GM12878 (cell line): ENCODE measurements at regions not wholly inside any gene's neighbourhood (a gene's known extent, or its start where the extent isn't known, plus 50 kb on each side); places are given as distances from the start of the nearest gene placed in this dataset.

ENCODE experiments used
- BCL3 ChIP-seq: IDR thresholded peaks from 2 replicates; pipeline ENCODE4 v1.6.1; 2011; ENCODE audit warnings: borderline replicate concordance, low read depth, mild to moderate bottlenecking, moderate library complexity, low read length; ENCODE audit not compliant: insufficient read depth, poor library complexity, severe bottlenecking
- BHLHE40 ChIP-seq, 2 experiments: fragments of 450-650 bp in 1 of 2; IDR thresholded peaks; 2 replicates each; pipeline ENCODE4 v1.6.1; 2011 to 2017; ENCODE audit warnings: low read depth in 2 of 2, borderline replicate concordance in 1 of 2, improper control_type of control experiment in 1 of 2, low read length in 1 of 2, mild to moderate bottlenecking in 1 of 2
- E2F8 ChIP-seq: fragments of 450-650 bp; IDR thresholded peaks from 2 replicates; pipeline ENCODE4 v1.6.1; 2018; ENCODE audit warnings: mild to moderate bottlenecking, low read depth, moderate library complexity; ENCODE audit not compliant: partially characterized antibody
- EED ChIP-seq: sonication (generic); IDR thresholded peaks from 2 replicates; pipeline ENCODE4 v1.6.1; 2016; ENCODE audit warnings: antibody characterized with exemption, low read depth
- IKZF2 ChIP-seq, 2 experiments: fragments of 450-650 bp; IDR thresholded peaks; 2 replicates each; pipeline ENCODE4 v1.6.1; 2017; ENCODE audit warnings: mild to moderate bottlenecking in 2 of 2, moderate library complexity in 2 of 2
- MEF2A ChIP-seq: IDR thresholded peaks from 2 replicates; pipeline ENCODE4 v1.6.1; 2011; ENCODE audit warnings: low read depth, mild to moderate bottlenecking, low read length, moderate library complexity; ENCODE audit not compliant: insufficient read depth
- MEF2B ChIP-seq: fragments of 450-650 bp; IDR thresholded peaks from 2 replicates; pipeline ENCODE4 v1.6.1; 2018; ENCODE audit warnings: mild to moderate bottlenecking, moderate library complexity; ENCODE audit not compliant: partially characterized antibody, poor library complexity, severe bottlenecking
- MTA2 ChIP-seq: fragments of 450-650 bp; IDR thresholded peaks from 2 replicates; pipeline ENCODE4 v1.6.1; 2016; ENCODE audit warnings: low read depth, mild to moderate bottlenecking, moderate library complexity
- POLR2A ChIP-seq: IDR thresholded peaks from 2 replicates; pipeline ENCODE4 v1.6.1; 2011; ENCODE audit warnings: low read depth, mild to moderate bottlenecking, low read length
- RAD21 ChIP-seq: IDR thresholded peaks from 2 replicates; pipeline ENCODE4 v1.6.1; 2011; ENCODE audit warnings: mild to moderate bottlenecking, low read depth, low read length, moderate library complexity; ENCODE audit not compliant: insufficient read depth
- SIN3A ChIP-seq: IDR thresholded peaks from 2 replicates; pipeline ENCODE4 v1.6.1; 2012; ENCODE audit warnings: low read depth, low read length, improper control_type of control experiment
- TCF12 ChIP-seq: IDR thresholded peaks from 2 replicates; pipeline ENCODE4 v1.6.1; 2011; ENCODE audit warnings: low read depth, mild to moderate bottlenecking, low read length
- TCF3 ChIP-seq: IDR thresholded peaks from 2 replicates; pipeline ENCODE4 v1.6.1; 2012; ENCODE audit warnings: low read depth, mild to moderate bottlenecking, low read length, borderline replicate concordance; ENCODE audit not compliant: insufficient read depth
- ZBED1 ChIP-seq: IDR thresholded peaks from 2 replicates; pipeline ENCODE4 v1.6.1; 2016; ENCODE audit warnings: borderline replicate concordance
- ZBTB40 ChIP-seq: fragments of 450-650 bp; IDR thresholded peaks from 2 replicates; pipeline ENCODE4 v1.6.1; 2016; ENCODE audit warnings: mild to moderate bottlenecking, moderate library complexity, borderline replicate concordance
- TF ChIP-seq, protein P1 (sequence below): fragments of 450-650 bp; IDR thresholded peaks from 2 replicates; pipeline ENCODE4 v1.6.1; 2017; ENCODE audit warnings: mild to moderate bottlenecking, moderate library complexity

GRCh38 chr2:62305421-62306176 is 109.7 kb downstream of the B3GNT2 start (continued):
- TF ChIP-seq, protein P1, sequence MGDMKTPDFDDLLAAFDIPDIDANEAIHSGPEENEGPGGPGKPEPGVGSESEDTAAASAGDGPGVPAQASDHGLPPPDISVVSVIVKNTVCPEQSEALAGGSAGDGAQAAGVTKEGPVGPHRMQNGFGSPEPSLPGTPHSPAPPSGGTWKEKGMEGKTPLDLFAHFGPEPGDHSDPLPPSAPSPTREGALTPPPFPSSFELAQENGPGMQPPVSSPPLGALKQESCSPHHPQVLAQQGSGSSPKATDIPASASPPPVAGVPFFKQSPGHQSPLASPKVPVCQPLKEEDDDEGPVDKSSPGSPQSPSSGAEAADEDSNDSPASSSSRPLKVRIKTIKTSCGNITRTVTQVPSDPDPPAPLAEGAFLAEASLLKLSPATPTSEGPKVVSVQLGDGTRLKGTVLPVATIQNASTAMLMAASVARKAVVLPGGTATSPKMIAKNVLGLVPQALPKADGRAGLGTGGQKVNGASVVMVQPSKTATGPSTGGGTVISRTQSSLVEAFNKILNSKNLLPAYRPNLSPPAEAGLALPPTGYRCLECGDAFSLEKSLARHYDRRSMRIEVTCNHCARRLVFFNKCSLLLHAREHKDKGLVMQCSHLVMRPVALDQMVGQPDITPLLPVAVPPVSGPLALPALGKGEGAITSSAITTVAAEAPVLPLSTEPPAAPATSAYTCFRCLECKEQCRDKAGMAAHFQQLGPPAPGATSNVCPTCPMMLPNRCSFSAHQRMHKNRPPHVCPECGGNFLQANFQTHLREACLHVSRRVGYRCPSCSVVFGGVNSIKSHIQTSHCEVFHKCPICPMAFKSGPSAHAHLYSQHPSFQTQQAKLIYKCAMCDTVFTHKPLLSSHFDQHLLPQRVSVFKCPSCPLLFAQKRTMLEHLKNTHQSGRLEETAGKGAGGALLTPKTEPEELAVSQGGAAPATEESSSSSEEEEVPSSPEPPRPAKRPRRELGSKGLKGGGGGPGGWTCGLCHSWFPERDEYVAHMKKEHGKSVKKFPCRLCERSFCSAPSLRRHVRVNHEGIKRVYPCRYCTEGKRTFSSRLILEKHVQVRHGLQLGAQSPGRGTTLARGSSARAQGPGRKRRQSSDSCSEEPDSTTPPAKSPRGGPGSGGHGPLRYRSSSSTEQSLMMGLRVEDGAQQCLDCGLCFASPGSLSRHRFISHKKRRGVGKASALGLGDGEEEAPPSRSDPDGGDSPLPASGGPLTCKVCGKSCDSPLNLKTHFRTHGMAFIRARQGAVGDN, result peak; percentile 76; the same call in 1 of the 2 replicates
- TF ChIP-seq ZBTB40, result no peak
- TF ChIP-seq IKZF2 (IDR thresholded peaks at IDR 0.05), result peak; percentile 86 to 88; a peak in 3 of 4 replicates
- no peak for TF ChIP-seq E2F8
- TF ChIP-seq TCF12, result peak; percentile 60; the same call in 1 of the 2 replicates
- no peak for TF ChIP-seq SIN3A
- TF ChIP-seq MEF2B, result peak; percentile 13
- TF ChIP-seq BHLHE40 (IDR thresholded peaks at IDR 0.05; ENCODE audit: borderline replicate concordance in 1 of 2, low read depth in 2 of 2, low read length in 1 of 2), result peak; percentile 58 to 80; a peak in 2 of 4 replicates
- TF ChIP-seq RAD21, result 0 out of 2 replicates have a peak, but pooled peaks have one; percentile 1
- peak; percentile 28; the same call in 1 of the 2 replicates for TF ChIP-seq POLR2A
- TF ChIP-seq MTA2, result peak; percentile 65; the same call in 1 of the 2 replicates
- peak; percentile 91 for TF ChIP-seq EED
- peak; percentile 69; the same call in 1 of the 2 replicates for TF ChIP-seq ZBED1
- no peak for TF ChIP-seq MEF2A
- peak; percentile 64; the same call in 1 of the 2 replicates for TF ChIP-seq TCF3
- peak; percentile 44 for TF ChIP-seq BCL3
